Trophoblast cell (in vitro differentiated cells and primary cell): ENCODE measurements at regions not wholly inside any gene's neighbourhood (a gene's known extent, or its start where the extent isn't known, plus 50 kb on each side); places are given as distances from the start of the nearest gene placed in this dataset.

Experiments
- DNase-seq, 2 donors: peaks; one replicate each; pipeline ENCODE4 v3.0.0-alpha.2; 2016
- H2AFZ ChIP-seq: 2 replicates; pipeline ENCODE4 v1.6.1; 2013; ENCODE audit warnings: low read length, moderate library complexity, mild to moderate bottlenecking; ENCODE audit not compliant: insufficient read depth, poor library complexity
- H2AK5ac ChIP-seq: 2 replicates; pipeline ENCODE4 v1.6.1; 2013; ENCODE audit warnings: mild to moderate bottlenecking, low read length
- H2BK120ac ChIP-seq: 2 replicates; pipeline ENCODE4 v1.6.1; 2013; ENCODE audit warnings: low read length, mild to moderate bottlenecking, moderate library complexity; ENCODE audit not compliant: insufficient read depth, poor library complexity
- H2BK12ac ChIP-seq: 2 replicates; pipeline ENCODE4 v1.6.1; 2013; ENCODE audit warnings: mild to moderate bottlenecking, low read length, moderate library complexity
- H2BK5ac ChIP-seq: 2 replicates; pipeline ENCODE4 v1.6.1; 2013; ENCODE audit warnings: low read length, low read depth, moderate library complexity, mild to moderate bottlenecking; ENCODE audit not compliant: poor library complexity
- H3K14ac ChIP-seq: 2 replicates; pipeline ENCODE4 v1.6.1; 2013; ENCODE audit warnings: mild to moderate bottlenecking, low read length
- H3K18ac ChIP-seq: 2 replicates; pipeline ENCODE4 v1.6.1; 2013; ENCODE audit warnings: mild to moderate bottlenecking, low read length
- H3K23ac ChIP-seq: 2 replicates; pipeline ENCODE4 v1.6.1; 2013; ENCODE audit warnings: low read length
- H3K27ac ChIP-seq: 2 replicates; pipeline ENCODE4 v1.5.1; 2013; ENCODE audit warnings: low read depth, mild to moderate bottlenecking, inconsistent platforms, low read length, moderate library complexity
- H3K27me3 ChIP-seq: 2 replicates; pipeline ENCODE4 v1.6.1; 2013; ENCODE audit warnings: inconsistent platforms, mild to moderate bottlenecking, low read length, moderate library complexity; ENCODE audit not compliant: insufficient read depth
- H3K36me3 ChIP-seq, 2 experiments: 1 replicate in 1 of 2; 2 replicates in 1 of 2; pipeline ENCODE4 v1.6.1; 2013; ENCODE audit warnings: low read length in 2 of 2, mild to moderate bottlenecking in 2 of 2, moderate library complexity in 1 of 2; ENCODE audit not compliant: insufficient read depth in 2 of 2, control insufficient read depth in 1 of 2
- H3K4ac ChIP-seq: 2 replicates; pipeline ENCODE4 v1.6.1; 2013; ENCODE audit warnings: low read depth, mild to moderate bottlenecking, low read length, moderate library complexity
- H3K4me1 ChIP-seq, 2 experiments: 1 replicate in 1 of 2; 2 replicates in 1 of 2; pipeline ENCODE4 v1.6.1; 2013; ENCODE audit warnings: low read length in 2 of 2, mild to moderate bottlenecking in 2 of 2, moderate library complexity in 1 of 2; ENCODE audit not compliant: insufficient read depth in 2 of 2, control insufficient read depth in 1 of 2
- H3K4me2 ChIP-seq: 2 replicates; pipeline ENCODE4 v1.6.1; 2013; ENCODE audit warnings: inconsistent platforms, mild to moderate bottlenecking, low read length, moderate library complexity
- H3K4me3 ChIP-seq: 2 replicates; pipeline ENCODE4 v1.5.1; 2013; ENCODE audit warnings: mild to moderate bottlenecking, low read depth, low read length, inconsistent platforms
- H3K79me1 ChIP-seq: one replicate; pipeline ENCODE4 v1.6.1; 2013; ENCODE audit warnings: low read length
- H3K79me2 ChIP-seq: 2 replicates; pipeline ENCODE4 v1.6.1; 2013; ENCODE audit warnings: low read length, mild to moderate bottlenecking; ENCODE audit not compliant: control insufficient read depth, insufficient read depth, poor library complexity
- H3K9ac ChIP-seq: 2 replicates; pipeline ENCODE4 v1.6.1; 2013; ENCODE audit warnings: mild to moderate bottlenecking, low read length
- H3K9me3 ChIP-seq: 2 replicates; pipeline ENCODE4 v1.6.1; 2013; ENCODE audit warnings: low read depth, mild to moderate bottlenecking, control low read depth, inconsistent platforms, low read length; ENCODE audit not compliant: insufficient read depth
- H4K12ac ChIP-seq: 2 replicates; pipeline ENCODE4 v1.6.1; 2013; ENCODE audit warnings: low read depth, mild to moderate bottlenecking, low read length, moderate library complexity
- H4K8ac ChIP-seq: 2 replicates; pipeline ENCODE4 v1.6.1; 2013; ENCODE audit warnings: low read depth, mild to moderate bottlenecking, low read length, moderate library complexity
- H4K91ac ChIP-seq: one replicate; pipeline ENCODE4 v1.6.1; 2013; ENCODE audit warnings: low read depth, mild to moderate bottlenecking, low read length, moderate library complexity
- WGBS: extraction: QIAGEN DNeasy Blood & Tissue Kit; methylation state at CpG from one replicate; pipeline ENCODE4 v1.1.7; 2013; ENCODE audit warnings: missing lambda C conversion rate; ENCODE audit not compliant: insufficient read length, insufficient coverage; ENCODE audit errors: extremely low coverage; 5-methylcytosine and 5-hydroxymethylcytosine counted together

DNA sequence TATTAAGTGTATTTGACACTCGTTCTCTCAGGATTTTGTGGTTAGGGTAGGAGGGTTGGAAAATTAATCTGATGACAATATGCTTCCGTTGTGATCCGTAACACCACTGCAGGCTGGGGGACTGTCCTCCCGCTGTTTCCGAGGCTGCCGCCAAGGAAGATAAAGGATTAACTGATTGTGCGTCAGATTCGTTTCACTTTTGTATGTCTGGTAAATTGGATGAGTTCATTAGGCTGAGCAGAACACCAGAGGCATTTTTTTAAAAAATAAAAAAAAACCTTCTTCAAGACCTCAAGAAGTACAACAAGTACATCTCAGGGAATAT, 486.7 kb upstream of the SALL1 start:
- H2AK5ac ChIP-seq, result no peak overlapping the region
- H4K91ac ChIP-seq, result no peak overlapping the region
- H3K36me3 ChIP-seq, result no peaks in the 10 kb centered on the region
- H3K4me1 ChIP-seq, result peaks cover 0 to 6% of the 10 kb centered on the region in 2 experiments
- H2BK12ac ChIP-seq, result no peak overlapping the region
- H3K27me3 ChIP-seq, result no peaks in the 10 kb centered on the region
- H3K23ac ChIP-seq, result no peak overlapping the region
- no peak overlapping the region for H2BK5ac ChIP-seq
- H3K9ac ChIP-seq, result no peak overlapping the region
- H3K4me2 ChIP-seq, result no peak overlapping the region
- no peak overlapping the region for H3K27ac ChIP-seq
- no peak overlapping the region for H3K14ac ChIP-seq
- H3K79me2 ChIP-seq, result no peaks in the 10 kb centered on the region
- no peaks in the 10 kb centered on the region for H3K79me1 ChIP-seq
- H3K4me3 ChIP-seq, result no peak overlapping the region
- peaks cover 2% of the 10 kb centered on the region for H3K9me3 ChIP-seq
- no peak overlapping the region for H2AFZ ChIP-seq
- no CpG with 5 or more reads among the region's 8 CpGs for WGBS
- DNase-seq, result no peak
- H4K8ac ChIP-seq, result no peak overlapping the region
- no peak overlapping the region for H3K4ac ChIP-seq
- H3K18ac ChIP-seq, result no peak overlapping the region
- H4K12ac ChIP-seq, result no peak overlapping the region
- H2BK120ac ChIP-seq, result no peak overlapping the region

GRCh38 chr16:51636920-51637769, 486.1 kb upstream of the SALL1 start:
- Histone ChIP-seq H3K23ac (no peak overlapping the region), H2AK5ac (no peak overlapping the region), H2BK12ac (no peak overlapping the region), H3K4me1 (peaks cover 0 to 6% of the 10 kb centered on the region in 2 experiments), H3K9ac (no peak overlapping the region), H3K4me3 (no peak overlapping the region), H3K27ac (no peak overlapping the region), H3K27me3 (no peaks in the 10 kb centered on the region), H4K91ac (no peak overlapping the region), H3K4ac (no peak overlapping the region), H2BK120ac (no peak overlapping the region), H3K9me3 (peaks cover 2% of the 10 kb centered on the region), H2BK5ac (no peak overlapping the region), H3K4me2 (peak overlapping the region; percentile 28), H3K36me3 (no peaks in the 10 kb centered on the region), H4K12ac (no peak overlapping the region), H2AFZ (no peak overlapping the region), H4K8ac (no peak overlapping the region), H3K79me2 (no peaks in the 10 kb centered on the region), H3K14ac (no peak overlapping the region), H3K79me1 (no peaks in the 10 kb centered on the region), H3K18ac (no peak overlapping the region)
- no CpG with 5 or more reads among the region's 16 CpGs for WGBS
- DNase-seq, result no peak

DNA sequence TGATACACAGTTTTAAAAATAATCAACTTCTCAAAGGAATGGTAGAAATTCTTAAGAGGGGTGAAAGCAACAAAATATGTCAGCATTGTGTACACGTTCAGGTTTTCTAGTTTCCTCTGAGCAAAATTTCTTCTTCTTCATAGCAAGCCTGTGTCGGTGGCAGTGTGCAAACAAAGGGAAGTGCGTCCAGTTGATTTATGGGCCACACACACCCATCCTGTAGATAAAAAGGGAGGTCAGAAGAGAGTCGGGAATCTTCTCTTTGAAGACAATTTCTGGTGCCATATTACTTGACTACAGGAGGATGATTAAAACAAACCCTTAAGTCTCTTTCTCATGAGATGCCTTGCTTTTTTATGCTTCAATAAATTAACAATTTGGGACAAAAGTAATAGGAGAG, 484.1 kb upstream of the SALL1 start:
- Histone ChIP-seq H2BK120ac (no peak overlapping the region), H3K23ac (no peak overlapping the region), H3K36me3 (no peaks in the 10 kb centered on the region), H4K91ac (no peak overlapping the region), H3K27me3 (no peaks in the 10 kb centered on the region), H4K12ac (no peak overlapping the region), H3K4ac (no peak overlapping the region), H2BK5ac (no peak overlapping the region), H3K4me2 (no peak overlapping the region), H3K4me1 (peaks cover 0 to 6% of the 10 kb centered on the region in 2 experiments), H3K9me3 (peaks cover 2% of the 10 kb centered on the region), H2AK5ac (no peak overlapping the region), H2BK12ac (no peak overlapping the region), H3K9ac (no peak overlapping the region), H2AFZ (no peak overlapping the region), H3K79me1 (no peaks in the 10 kb centered on the region), H3K18ac (no peak overlapping the region), H3K4me3 (no peak overlapping the region), H3K27ac (no peak overlapping the region), H3K14ac (no peak overlapping the region), H3K79me2 (no peaks in the 10 kb centered on the region), H4K8ac (no peak overlapping the region)
- DNase-seq, result no peak
- WGBS, result no CpG with 5 or more reads among the region's 4 CpGs

DNA sequence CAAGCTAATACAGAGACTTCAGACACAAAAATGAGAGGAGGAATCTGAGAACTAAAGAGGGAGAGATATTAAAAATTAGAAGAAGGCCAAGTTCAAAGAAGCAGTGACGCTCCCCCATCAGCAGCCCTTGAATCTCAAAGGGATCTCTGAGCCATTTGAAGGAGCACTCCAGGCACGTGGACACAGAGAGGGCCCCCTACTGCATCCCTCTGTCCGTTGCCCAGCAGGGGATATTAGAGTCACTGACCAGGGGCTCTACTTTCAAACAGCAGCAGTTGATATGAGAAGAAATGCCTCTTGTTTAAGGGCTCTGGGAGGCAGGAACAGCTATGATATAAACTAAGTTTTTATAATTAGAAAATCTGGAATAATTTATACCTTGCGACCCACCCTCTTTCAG, 479.0 kb upstream of the SALL1 start:
- Histone ChIP-seq H2BK5ac (no peak overlapping the region), H4K12ac (no peak overlapping the region), H3K4me1 (no peaks in the 10 kb centered on the region), H3K79me2 (no peaks in the 10 kb centered on the region), H2AK5ac (no peak overlapping the region), H3K4me2 (no peak overlapping the region), H3K9ac (no peak overlapping the region), H3K79me1 (no peaks in the 10 kb centered on the region), H4K91ac (no peak overlapping the region), H3K4me3 (no peak overlapping the region), H3K27ac (no peak overlapping the region), H2BK120ac (no peak overlapping the region), H3K9me3 (peaks cover 1% of the 10 kb centered on the region), H3K27me3 (no peaks in the 10 kb centered on the region), H2BK12ac (no peak overlapping the region), H3K36me3 (no peaks in the 10 kb centered on the region), H2AFZ (no peak overlapping the region), H3K14ac (no peak overlapping the region), H3K18ac (no peak overlapping the region), H3K4ac (no peak overlapping the region), H4K8ac (no peak overlapping the region), H3K23ac (no peak overlapping the region)
- DNase-seq, result no peak
- whole genome bisulfite sequencing, result no CpG with 5 or more reads among the region's 4 CpGs
